Ecto neural progenitor cell (in vitro differentiated cells): ENCODE measurements at regions not wholly inside any gene's neighbourhood (a gene's known extent, or its start where the extent isn't known, plus 50 kb on each side); places are given as distances from the start of the nearest gene placed in this dataset.

Experiments used
- DNase-seq: peaks from one replicate; pipeline ENCODE4 v3.0.0-alpha.2; 2018; ENCODE audit warnings: low spot score

DNA sequence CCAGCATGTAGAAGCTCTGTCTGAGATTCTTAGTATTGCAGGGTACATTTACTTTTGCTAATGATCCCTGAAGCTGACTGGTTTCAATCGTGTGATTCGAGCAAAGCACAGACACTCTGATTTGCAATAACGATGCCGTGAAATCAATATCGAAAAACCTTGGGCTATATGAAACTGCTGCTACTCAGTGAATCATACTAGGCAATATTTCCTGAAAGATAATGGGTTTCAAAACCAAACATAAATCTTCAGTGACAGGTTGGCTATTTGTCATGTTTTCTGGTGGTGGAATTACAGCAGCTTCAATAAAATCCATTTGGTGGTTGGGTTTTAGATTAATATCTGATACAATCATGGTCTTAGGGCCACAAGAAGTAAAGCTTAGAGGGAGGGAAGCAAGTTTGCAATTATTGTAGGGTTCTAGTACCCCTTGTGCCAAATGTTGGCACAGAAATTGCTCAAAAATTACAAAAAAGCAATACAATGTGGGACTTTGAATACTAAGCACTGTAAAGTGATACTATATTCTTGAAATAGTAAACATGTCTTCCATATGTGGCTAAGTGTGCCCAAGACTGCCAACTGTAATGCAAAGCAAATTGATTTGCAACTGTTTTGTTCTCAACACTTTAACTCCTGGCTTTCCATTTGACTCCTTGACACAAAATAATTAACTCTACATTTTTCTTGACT lies 112.4 kb upstream of the JAZF1 start:
- DNase-seq, result no peak

DNA sequence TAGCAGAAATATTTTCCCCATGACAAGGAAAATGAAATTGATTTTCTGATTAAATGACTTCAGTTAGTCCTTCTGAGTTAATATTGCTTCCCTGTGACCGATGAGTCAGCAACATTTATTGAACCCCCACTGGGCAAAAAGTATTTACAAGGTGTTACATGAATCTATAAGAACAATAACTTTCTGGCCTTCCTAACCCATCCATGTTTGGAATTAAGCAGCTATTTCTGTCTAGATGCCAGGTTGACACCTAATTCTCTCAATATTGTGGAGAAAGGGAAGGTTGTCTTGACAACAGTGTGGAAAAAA lies 112.9 kb upstream of the JAZF1 start:
- DNase-seq, result no peak

DNA sequence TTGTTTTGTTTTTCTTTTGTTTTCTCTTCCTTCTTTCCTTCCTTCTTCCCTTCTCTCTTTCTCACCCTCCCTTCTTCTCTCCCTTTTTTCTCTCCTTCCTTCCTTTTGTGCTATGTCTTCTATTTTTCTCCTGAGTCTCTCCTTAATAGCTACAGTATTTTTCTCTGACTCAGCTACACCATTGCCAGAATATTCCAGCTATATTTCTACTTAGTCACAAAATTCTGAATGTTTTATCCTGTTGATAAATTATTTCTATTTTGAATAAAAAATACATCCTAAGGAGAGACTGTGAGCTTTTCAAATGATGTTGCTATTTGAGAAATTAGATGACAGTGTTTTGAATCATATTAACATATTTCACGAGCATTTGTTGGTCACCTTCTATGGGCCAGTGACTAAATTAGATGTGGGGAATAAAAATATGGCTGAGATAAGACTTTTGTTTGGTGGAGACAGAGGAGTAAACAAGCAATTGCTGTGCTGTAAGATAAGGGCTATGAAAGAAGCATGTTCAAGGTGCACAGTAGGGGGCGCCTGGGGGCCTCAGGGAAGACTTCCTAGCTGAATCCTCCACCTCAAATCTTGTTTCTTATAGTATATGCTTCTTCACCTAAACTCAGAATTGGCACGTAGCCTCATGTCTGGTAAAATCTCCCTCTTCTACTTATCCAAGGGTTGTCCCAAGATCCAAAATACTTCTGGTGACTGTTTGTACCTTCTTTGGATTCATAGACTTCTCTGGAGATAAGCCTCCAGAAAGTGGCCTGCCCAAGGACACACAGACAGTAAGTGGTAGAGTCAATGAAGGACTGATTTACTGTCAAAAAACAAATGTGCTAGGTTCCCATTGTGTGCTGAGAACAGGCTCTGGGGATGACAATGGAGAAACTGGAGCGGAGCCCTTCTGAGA lies 115.5 kb upstream of the CREB5 start:
- no peak for DNase-seq

DNA sequence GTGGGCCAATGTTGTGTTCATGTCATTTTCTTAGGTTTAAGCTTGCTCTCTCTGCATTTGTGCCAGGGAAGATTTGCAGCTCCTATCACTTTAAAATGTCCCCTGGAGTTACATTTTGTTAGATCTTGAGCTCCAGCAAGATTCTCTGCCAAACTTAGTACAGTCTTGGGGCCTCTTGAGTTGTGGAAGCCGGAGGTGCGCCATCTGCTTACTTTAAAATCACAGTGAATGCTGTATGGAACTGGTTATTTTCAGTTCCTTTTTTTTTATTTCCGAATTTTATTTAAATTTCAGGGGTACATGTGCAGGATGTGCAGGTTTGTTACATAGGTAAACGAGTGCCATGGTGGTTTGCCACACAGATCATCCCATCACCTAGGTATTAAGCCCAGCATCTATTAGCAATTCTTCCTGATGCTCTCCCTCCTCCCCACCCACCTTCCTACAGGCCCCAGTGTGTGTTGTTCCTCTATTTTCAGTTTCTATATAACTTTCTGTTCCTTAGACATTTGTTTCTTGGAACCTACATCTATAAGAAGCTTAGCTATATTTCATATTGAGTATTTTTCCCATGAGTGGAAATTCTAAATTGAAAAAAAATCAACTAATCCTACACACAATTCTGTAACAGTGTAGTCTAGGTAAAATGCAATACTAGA lies 114.4 kb upstream of the CREB5 start:
- DNase-seq, result no peak

DNA sequence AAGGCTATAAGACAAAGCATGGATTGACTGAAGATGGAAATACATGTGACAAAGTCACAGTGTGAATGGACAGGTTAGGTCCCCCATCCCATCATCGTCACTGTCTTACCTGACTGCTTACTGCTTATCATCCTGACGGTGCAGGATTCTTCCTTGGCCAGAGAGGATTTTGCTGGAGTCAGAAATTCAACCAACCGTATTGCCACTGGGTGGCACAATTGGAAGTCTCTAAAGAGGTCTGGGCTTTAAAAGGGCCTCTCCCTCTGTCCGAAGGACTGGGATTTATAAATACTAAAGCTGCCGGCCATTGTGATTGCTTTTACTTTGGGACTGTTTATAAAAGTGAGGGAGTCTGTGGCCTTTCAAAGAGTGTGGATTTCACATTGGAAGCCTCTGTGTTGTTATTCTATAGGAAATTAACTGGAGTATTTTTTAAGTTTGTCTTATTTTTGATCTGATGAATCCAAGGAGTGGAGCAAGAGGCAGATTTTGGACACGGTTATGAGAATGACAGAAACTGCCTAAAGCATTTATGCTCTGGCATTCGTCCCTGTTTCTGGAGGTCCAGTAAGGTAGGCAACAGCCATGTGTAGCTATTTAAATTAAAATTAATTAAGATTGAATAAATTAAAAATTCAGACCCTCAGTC lies 113.3 kb upstream of the CREB5 start:
- peak; percentile 59 for DNase-seq

DNA sequence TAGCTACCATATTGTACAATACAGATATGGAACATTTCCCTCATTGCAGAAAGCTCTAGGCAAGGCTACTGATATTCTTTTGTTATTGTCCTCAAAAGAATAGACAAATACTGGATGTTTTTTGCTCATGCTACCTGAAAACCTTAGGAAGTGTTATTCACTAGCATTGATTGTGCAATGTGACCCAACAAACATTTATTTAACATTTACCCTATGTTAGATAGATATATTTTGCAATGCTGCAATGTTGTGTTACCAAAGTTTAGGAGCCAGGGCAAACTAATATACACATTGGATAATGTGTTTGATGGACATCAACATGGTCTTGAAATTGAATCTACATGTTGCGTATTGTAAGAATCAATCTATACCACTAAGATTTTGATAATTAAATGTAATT lies 112.8 kb upstream of the CREB5 start:
- DNase-seq, result no peak

DNA sequence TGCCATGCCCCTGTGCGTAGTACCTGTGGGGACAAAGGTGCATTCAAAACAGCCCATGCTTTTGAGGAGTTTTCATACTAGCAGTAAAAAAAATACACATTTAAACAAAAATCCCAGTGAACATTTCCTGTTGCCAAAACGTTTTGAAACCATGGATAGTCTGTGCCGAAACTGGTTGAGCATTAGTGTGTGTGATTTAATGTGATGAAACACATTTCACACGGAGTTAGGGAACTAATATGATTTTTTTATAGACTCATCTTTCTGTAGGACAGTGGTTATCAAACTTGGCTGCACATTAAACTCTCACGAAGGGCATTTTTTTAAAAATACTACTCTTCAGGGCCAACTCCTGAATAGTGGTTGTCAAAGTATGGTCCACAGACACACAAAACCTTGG lies 111.8 kb upstream of the CREB5 start:
- DNase-seq, result no peak

DNA sequence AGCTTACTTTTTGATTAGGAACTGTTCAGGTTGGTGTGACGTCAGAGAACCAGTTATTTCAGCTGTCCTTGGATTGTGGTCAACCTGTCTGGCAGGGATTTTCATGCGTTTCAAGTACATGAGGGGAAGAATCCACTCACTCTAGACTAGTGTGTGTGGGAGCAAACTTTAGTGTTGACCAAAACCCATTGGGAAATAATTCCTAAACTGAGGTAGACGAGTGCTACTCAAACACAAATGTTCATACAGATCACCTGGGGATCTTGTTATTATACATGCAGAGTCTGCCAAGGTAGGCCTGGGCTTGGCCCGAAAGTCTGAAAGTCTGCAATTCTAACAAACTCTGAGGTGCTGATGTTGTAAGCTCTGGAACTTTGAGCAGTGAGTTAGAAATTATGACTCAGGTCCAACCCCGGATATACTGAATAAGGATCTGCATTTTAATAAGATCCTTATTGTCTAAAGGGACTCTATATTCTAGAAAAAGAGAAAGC lies 111.1 kb upstream of the CREB5 start:
- DNase-seq, result no peak

DNA sequence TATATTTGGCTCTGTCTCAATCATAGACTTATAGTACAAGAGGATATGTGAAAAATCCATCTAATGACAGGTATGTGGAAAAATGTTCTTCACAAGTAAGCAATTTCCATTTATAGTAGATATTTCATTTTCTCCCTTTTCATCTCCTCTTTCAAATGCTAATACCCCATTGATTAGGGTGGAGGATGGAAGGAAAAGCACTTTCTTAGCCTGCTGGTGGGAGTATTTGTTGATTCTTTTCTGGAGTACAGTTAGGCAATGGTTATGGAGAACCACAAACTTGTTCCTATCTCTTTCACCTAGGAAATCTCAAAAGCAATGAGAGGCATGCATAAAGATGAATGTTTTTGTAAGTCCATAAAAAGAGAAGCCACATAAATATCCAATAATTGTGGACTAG lies 108.0 kb upstream of the CREB5 start:
- DNase-seq, result no peak

DNA sequence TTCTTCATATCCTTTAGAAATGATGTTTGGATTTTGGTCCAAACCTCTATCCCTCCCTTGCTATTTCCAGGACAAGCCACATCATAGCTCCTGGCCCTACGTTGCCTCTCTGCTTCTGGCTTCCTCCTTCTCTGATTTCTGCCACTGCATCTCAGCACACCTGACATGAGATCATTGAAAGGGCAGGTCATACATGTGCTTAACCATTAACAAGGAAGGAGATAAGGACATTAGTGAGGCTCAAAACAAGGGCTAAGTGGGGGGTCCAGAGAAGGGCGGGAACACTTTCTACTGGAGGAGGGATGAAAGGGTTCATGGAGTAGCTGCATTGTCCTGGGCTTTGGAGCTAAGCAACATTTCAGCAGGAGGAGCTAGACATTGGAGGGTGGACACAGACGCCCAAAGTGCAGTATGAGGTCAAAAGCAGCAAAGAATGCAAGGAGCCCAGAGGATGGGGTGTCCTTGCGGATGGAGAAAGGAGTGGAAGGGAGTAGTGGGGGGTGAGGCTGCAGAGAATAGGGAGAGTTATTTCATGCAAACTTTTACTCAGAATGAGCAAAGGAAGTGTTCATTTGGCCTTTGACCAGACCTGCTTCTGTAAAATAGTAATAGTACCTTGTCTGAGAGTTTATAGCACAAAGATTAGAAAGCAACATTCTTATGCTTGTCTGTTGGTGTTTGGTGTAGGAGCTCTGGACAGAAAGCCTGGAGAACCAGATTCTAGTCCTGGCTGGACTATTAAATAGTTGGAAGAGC lies 102.4 kb upstream of the CREB5 start:
- DNase-seq, result no peak

DNA sequence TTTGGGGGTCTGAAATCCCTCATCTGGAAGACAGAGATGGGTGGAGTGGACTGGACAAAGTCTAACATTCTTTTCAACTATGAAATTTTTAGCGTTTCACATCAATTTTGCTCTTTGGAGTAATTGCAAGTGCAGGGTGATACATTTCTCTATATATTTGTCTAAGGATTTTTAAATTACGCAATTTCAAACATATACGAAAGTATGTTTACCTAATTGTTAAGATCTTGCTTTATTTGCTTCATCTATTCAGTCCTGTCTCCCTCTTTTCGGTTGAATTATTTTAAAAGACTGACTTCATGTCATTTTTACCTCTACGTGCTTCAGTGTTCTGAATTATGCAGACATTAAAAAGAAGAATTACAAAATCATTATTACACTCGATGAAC lies 101.9 kb upstream of the CREB5 start:
- no peak for DNase-seq

DNA sequence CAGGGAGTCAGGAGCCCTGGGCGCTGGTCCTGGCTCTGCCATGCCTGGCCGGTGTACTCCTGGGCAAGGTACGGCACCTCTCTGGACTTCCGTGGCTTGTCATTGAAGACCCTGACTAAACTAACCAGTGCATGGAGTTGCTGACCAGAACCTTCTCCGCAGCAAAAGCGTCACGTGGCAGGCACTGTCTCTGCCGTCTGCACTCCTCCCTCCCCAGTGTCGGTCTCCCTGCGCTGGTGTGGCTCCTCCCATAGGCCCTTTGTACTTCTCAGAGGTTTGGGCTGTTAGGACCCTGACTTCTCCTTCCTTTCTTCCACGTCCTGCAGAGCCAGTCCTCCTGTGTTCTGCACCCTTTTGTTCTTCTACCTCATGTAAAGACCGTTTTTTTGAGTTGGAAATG lies 100.6 kb upstream of the CREB5 start:
- no peak for DNase-seq

DNA sequence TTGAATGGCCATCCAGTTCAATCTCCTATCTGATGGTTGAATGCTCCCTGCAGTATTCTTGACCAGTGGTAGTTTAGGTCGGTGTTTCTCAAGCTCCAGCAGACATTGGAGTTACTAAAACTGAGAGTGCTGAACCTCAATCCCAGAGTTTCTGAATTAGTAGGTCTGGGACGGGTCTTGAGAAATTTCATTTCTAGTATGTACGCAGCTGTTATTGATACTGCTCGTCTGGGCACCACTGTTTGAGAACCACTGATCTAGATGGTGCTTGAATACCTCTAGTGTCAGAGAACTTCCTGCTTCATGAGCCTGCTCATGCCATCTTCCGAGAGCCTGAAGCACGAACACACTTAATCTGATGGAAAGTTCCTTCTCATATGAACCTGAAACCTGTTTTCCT lies 99.4 kb upstream of the CREB5 start:
- DNase-seq, result no peak

DNA sequence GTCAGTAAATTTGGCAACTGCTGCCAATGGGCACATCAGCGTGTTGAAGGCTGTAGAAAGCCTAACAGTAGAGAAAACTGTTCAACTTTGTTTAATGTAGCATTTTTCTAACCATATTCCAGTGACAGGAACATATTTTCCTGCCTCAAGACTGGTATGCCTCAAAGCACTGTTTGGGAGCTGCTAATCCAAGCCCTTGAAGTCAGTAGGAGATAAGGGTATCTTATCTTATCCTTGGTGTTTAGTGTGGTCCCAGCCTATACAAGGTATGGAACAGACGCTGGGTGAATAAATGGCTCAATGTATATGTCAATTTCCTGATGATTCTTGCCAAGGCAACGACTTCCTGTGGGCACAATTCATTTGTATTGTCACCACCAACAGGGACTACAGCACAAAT lies 97.5 kb upstream of the CREB5 start:
- no peak for DNase-seq

DNA sequence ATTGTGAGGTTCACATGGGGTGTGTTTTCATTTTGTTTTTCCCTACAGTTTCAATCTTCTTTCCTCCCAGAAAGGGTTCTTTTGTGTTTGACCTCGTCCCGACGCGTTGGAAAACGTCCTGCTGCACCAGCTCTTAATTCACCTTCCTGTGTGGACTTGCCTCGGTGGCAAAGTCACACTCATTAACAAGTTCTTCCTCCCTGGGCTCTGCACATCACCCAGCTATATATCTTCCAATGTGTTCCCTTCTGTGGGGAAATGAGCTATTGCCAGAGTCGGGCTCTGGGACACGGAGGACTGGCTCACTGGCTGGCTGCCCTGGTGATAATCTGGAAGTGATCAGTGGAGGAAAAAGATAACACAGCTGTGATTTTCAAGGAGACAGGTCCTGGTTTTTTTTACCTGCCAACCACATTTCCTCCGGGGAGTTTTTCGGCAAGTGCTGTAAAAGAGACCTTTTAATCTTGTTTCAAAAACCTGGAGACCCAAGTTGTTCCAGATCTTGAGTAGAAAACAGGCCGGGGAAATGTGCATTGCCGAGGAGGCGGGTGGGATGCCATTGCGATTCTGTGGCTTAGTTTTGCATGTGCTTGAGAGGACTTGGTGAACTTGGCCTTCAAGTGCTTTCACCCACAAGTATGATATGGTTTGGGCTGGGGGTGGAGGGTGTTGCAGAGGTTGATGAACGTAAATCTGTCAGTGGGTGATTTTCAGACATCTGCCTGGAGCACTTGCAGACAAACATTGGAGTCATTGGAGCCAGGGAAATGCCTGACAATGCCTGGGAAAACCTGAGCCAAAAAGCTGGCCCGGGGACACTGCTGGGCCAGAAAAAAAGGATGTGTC lies 96.5 kb upstream of the CREB5 start:
- DNase-seq, result no peak

DNA sequence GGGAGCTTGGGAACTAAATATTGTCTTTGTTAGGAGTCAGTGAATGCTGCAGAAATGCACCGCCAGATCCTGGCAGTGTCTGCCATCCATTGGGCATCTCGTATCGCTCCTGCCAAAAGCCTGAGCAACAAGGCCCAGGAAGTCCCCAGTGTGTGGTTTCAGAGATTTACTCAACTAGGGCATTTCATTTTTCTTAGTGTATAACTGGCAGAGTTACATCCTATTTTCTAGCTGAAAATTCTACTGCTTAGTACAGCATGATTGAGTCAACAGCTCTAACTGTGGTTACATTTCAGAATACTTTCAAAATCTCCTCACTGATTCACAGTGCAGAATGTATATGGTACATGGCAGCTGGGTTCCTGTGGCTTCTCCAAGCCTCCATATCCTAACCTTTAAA lies 95.8 kb upstream of the CREB5 start:
- no peak for DNase-seq

DNA sequence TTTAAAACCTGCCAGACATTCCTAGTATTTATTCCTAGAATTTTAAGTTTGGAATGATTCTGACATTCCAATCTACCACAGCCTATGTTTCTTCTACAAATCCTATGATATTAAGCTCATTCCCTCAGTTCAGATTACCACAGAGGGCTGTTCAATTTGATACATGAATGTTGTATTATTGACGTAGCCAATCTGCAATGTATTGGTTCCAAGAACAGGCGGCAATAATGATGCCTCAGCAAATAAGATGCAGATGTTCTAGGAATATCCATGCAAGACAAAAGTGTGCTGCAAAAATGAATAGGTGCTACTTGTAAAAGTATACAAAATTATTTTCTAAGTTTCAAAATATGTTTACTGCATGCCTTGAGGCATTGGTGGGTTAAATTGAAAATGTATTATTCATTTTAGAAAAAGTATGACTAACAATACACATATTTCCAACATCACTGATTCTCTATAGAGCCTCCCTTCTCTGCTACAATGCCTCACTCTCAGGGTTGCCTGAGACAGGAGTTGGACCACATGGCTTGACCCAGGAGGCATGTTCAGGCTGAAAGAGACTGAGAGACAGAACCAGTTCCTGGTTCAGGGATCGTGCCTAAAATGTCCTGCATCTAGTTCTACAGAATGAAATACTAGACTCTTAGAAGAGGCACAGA lies 94.1 kb upstream of the CREB5 start:
- DNase-seq, result no peak

DNA sequence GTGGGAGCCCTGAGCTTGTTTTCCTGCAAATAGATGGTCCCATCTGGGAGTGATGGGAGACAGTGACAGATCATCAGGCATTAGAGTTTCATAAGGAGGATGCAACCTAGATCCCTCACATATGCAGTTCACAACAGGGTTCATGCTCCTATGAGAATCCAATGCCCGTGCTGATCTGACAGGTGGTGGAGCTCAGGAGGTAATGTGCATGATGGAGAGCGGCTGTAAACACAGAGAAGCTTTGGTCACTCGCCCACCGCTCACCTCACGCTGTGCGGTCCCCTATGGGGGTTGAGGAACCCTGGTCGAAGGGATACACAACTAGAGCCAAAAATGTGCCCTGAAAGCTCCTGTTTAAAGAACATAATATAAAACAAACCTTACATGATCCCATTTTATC lies 88.5 kb upstream of the CREB5 start:
- DNase-seq, result no peak

DNA sequence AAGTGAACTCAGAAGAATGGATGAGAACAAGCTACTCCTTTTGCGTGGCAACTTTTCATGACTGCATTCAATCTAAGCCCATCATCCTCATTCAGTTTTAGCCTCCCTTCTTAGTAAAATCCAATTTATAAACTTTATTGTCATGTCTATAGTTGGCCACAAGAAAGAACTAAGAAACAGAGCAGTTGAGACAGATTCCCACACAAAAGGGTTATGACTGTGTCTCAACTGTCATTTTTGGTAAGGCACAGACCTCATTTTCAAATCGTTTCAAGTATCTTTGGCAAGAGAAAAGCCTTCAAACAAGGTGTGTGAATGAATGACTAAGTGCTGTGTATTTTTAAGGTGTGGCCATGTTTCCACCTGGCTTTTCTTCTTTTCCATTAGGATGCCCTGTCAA lies 84.2 kb upstream of the CREB5 start:
- no peak for DNase-seq
